CD14-positive monocyte (primary cell): ENCODE measurements at regions not wholly inside any gene's neighbourhood (a gene's known extent, or its start where the extent isn't known, plus 50 kb on each side); places are given as distances from the start of the nearest gene placed in this dataset.

Source experiments
- DNase-seq, 3 donors: peaks; one replicate each; pipeline ENCODE4 v3.0.0-alpha.2; 2011 to 2022
- H2AFZ ChIP-seq: 2 replicates; pipeline ENCODE4 v1.6.0; 2012; ENCODE audit warnings: mild to moderate bottlenecking, low read depth, low read length, inconsistent platforms; ENCODE audit not compliant: insufficient read depth, poor library complexity, severe bottlenecking
- H3K27ac ChIP-seq, 2 donors: 1 replicate in 1 of 2; 2 replicates in 1 of 2; pipeline ENCODE4 v1.5.1; 2012 to 2013; ENCODE audit warnings: low read length in 2 of 2, control low read depth in 1 of 2, inconsistent platforms in 1 of 2, low read depth in 1 of 2, mild to moderate bottlenecking in 1 of 2
- H3K27me3 ChIP-seq, 2 donors: one replicate each; pipeline versions ENCODE4 v1.6.0 to v1.6.1; 2011 to 2013; ENCODE audit warnings: low read length in 2 of 2; ENCODE audit not compliant: control insufficient read depth in 2 of 2, insufficient read depth in 2 of 2
- H3K36me3 ChIP-seq, 2 donors: replicated peaks in 1 of 2; 1 replicate in 1 of 2; 2 replicates in 1 of 2; pipeline versions ENCODE4 v1.5.1 to v1.6.1; 2012 to 2013; ENCODE audit warnings: low read length in 2 of 2, control low read depth in 1 of 2, inconsistent platforms in 1 of 2, mild to moderate bottlenecking in 1 of 2; ENCODE audit not compliant: insufficient read depth in 2 of 2, control insufficient read depth in 1 of 2
- H3K4me1 ChIP-seq, 2 donors: 1 replicate in 1 of 2; 2 replicates in 1 of 2; pipeline versions ENCODE4 v1.5.1 to v1.6.1; 2012 to 2013; ENCODE audit warnings: low read length in 2 of 2, control low read depth in 1 of 2, inconsistent platforms in 1 of 2, mild to moderate bottlenecking in 1 of 2, moderate library complexity in 1 of 2; ENCODE audit not compliant: insufficient read depth in 2 of 2, control insufficient read depth in 1 of 2
- H3K4me2 ChIP-seq: replicated peaks from 2 replicates; pipeline ENCODE3; 2012; ENCODE audit warnings: low read length, moderate library complexity, mild to moderate bottlenecking; ENCODE audit not compliant: poor library complexity, severe bottlenecking; ENCODE audit errors: extremely low read depth
- H3K4me3 ChIP-seq, 3 experiments: fragments of 200-600 bp in 1 of 3; sonication (generic) in 1 of 3; replicated peaks in 1 of 3; 1 replicate in 2 of 3; 2 replicates in 1 of 3; pipeline ENCODE4 v1.5.1; 2011 to 2013; ENCODE audit warnings: low read length in 3 of 3, mild to moderate bottlenecking in 3 of 3, control low read depth in 2 of 3, low read depth in 2 of 3, inconsistent platforms in 1 of 3, moderate library complexity in 1 of 3
- H3K79me2 ChIP-seq: 2 replicates; pipeline ENCODE4 v1.6.0; 2012; ENCODE audit warnings: mild to moderate bottlenecking, control low read depth, inconsistent platforms, low read length, moderate library complexity; ENCODE audit not compliant: insufficient read depth
- H3K9ac ChIP-seq: 2 replicates; pipeline ENCODE4 v1.6.0; 2017; ENCODE audit warnings: low read length, mild to moderate bottlenecking; ENCODE audit not compliant: insufficient read depth, poor library complexity, severe bottlenecking
- H3K9me3 ChIP-seq, 2 donors: replicated peaks in 1 of 2; 1 replicate in 1 of 2; 2 replicates in 1 of 2; pipeline versions ENCODE4 v1.5.1 to v1.6.1; 2012 to 2013; ENCODE audit warnings: low read length in 2 of 2, control low read depth in 1 of 2; ENCODE audit not compliant: control insufficient read depth in 1 of 2, insufficient read depth in 1 of 2
- H4K20me1 ChIP-seq: 2 replicates; pipeline ENCODE4 v1.6.0; 2012; ENCODE audit warnings: mild to moderate bottlenecking, low read length, control low read depth, moderate library complexity; ENCODE audit not compliant: insufficient read depth
- H3K27ac Mint-ChIP-seq, 7 donors: one replicate each; pipeline ENCODE4 v1.8.0; 2020; ENCODE audit warnings: mild to moderate bottlenecking in 7 of 7, mixed read lengths in 7 of 7, moderate library complexity in 6 of 7, inconsistent platforms in 2 of 7
- H3K27me3 Mint-ChIP-seq, 3 donors: one replicate each; pipeline ENCODE4 v1.8.0; 2021 to 2022; ENCODE audit warnings: low read depth in 3 of 3, mild to moderate bottlenecking in 3 of 3, mixed read lengths in 3 of 3, moderate library complexity in 3 of 3, inconsistent platforms in 1 of 3
- H3K36me3 Mint-ChIP-seq, 2 donors: one replicate each; pipeline ENCODE4 v1.8.0; 2020; ENCODE audit warnings: mixed read lengths in 2 of 2, inconsistent platforms in 1 of 2, mild to moderate bottlenecking in 1 of 2
- H3K4me1 Mint-ChIP-seq: one replicate; pipeline ENCODE4 v1.8.0; 2020; ENCODE audit warnings: mild to moderate bottlenecking, mixed read lengths
- H3K4me3 Mint-ChIP-seq, 2 donors: one replicate each; pipeline ENCODE4 v1.8.0; 2020; ENCODE audit warnings: mild to moderate bottlenecking in 2 of 2, mixed read lengths in 2 of 2, moderate library complexity in 1 of 2
- H3K9me3 Mint-ChIP-seq, 7 donors: one replicate each; pipeline ENCODE4 v1.8.0; 2020 to 2022; ENCODE audit warnings: mixed read lengths in 7 of 7, mild to moderate bottlenecking in 6 of 7, moderate library complexity in 6 of 7, inconsistent platforms in 2 of 7
- WGBS: methylation state at CpG from one replicate; pipeline ENCODE4 v1.1.5; 2013; ENCODE audit warnings: missing lambda C conversion rate; ENCODE audit not compliant: insufficient coverage; 5-methylcytosine and 5-hydroxymethylcytosine counted together
- intact Hi-C, 2 donors: fragments of 100-400 bp; cut with micrococcal nuclease; formaldehyde crosslinking; loops; one replicate each; pipeline versions ENCODE4 v1.15.0 to v1.15.1; 2023
- TF ChIP-seq, protein P1 (sequence below): fragments of 200-600 bp; IDR thresholded peaks from one replicate; pipeline ENCODE4 v1.8.0; 2022; ENCODE audit warnings: antibody characterized with exemption, mild to moderate bottlenecking

GRCh38 chr14:98233656-98234055 lies 1038.3 kb downstream of the BCL11B start:
- no peaks in the 10 kb centered on the region for H3K4me1 Mint-ChIP-seq
- H3K4me2 ChIP-seq = no peak overlapping the region

DNA sequence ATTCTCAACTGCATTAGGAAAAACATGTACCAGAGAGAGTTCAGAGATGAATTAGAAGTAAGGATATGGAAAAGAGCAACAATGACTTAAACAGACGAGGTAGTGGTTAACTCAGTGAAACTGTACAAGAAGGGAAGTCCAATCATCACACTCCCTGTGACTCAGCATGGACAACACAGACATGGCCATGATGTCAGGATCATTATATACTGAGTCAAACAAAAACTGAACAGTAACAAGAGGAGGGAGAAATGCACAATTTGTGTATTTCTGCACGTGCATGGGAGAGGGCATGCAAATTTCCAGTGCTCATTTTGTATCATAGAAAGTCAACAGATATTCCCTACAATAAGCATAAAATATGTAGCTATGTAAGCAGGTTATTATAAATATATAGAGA lies 1037.8 kb downstream of the BCL11B start:
- Mint-ChIP-seq H3K27ac (no peak overlapping the region), H3K27me3 (peaks cover 0 to 2% (median 0%) of the 10 kb centered on the region in 3 donors), H3K9me3 (peaks cover 0 to 3% (median 0%) of the 10 kb centered on the region in 7 donors), H3K36me3 (no peaks in the 10 kb centered on the region), H3K4me1 (no peaks in the 10 kb centered on the region), H3K4me3 (no peak overlapping the region)
- no peaks in the 10 kb centered on the region for H3K36me3 ChIP-seq
- H3K9ac ChIP-seq = no peak overlapping the region
- no peak overlapping the region for H3K4me2 ChIP-seq
- intact Hi-C loops = no loop called here
- WGBS = 40% methylated on average over 1 of the region's 2 CpGs
- no peaks in the 10 kb centered on the region for H4K20me1 ChIP-seq
- no peaks in the 10 kb centered on the region for H3K4me1 ChIP-seq
- TF ChIP-seq, protein P1, sequence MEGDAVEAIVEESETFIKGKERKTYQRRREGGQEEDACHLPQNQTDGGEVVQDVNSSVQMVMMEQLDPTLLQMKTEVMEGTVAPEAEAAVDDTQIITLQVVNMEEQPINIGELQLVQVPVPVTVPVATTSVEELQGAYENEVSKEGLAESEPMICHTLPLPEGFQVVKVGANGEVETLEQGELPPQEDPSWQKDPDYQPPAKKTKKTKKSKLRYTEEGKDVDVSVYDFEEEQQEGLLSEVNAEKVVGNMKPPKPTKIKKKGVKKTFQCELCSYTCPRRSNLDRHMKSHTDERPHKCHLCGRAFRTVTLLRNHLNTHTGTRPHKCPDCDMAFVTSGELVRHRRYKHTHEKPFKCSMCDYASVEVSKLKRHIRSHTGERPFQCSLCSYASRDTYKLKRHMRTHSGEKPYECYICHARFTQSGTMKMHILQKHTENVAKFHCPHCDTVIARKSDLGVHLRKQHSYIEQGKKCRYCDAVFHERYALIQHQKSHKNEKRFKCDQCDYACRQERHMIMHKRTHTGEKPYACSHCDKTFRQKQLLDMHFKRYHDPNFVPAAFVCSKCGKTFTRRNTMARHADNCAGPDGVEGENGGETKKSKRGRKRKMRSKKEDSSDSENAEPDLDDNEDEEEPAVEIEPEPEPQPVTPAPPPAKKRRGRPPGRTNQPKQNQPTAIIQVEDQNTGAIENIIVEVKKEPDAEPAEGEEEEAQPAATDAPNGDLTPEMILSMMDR = no peak
- DNase-seq = no peak
- H3K4me3 ChIP-seq = no peak overlapping the region
- no peaks in the 10 kb centered on the region for H3K79me2 ChIP-seq
- H3K27me3 ChIP-seq = no peaks in the 10 kb centered on the region
- H3K27ac ChIP-seq = no peak overlapping the region
- no peaks in the 10 kb centered on the region for H3K9me3 ChIP-seq
- no peak overlapping the region for H2AFZ ChIP-seq

More at GRCh38 chr14:98233656-98234055, 1038.3 kb downstream of the BCL11B start:
- Mint-ChIP-seq H3K27ac (no peak overlapping the region), H3K9me3 (peaks cover 0 to 3% (median 0%) of the 10 kb centered on the region in 7 donors), H3K36me3 (no peaks in the 10 kb centered on the region), H3K4me3 (no peak overlapping the region), H3K27me3 (peaks cover 0 to 2% (median 0%) of the 10 kb centered on the region in 3 donors)
- no peaks in the 10 kb centered on the region for H4K20me1 ChIP-seq
- no peaks in the 10 kb centered on the region for H3K27me3 ChIP-seq
- 92% methylated on average over 5 of the region's 6 CpGs for WGBS
- TF ChIP-seq, protein P1 = no peak
- intact Hi-C loops = no loop called here
- H3K36me3 ChIP-seq = no peaks in the 10 kb centered on the region
- no peak overlapping the region for H2AFZ ChIP-seq
- no peaks in the 10 kb centered on the region for H3K4me1 ChIP-seq
- no peaks in the 10 kb centered on the region for H3K79me2 ChIP-seq
- H3K9ac ChIP-seq = no peak overlapping the region
- H3K9me3 ChIP-seq = no peaks in the 10 kb centered on the region
- H3K27ac ChIP-seq = no peak overlapping the region
- DNase-seq = no peak
- H3K4me3 ChIP-seq = no peak overlapping the region
